ENCODE measurements at regions not wholly inside any gene's neighbourhood (a gene's known extent, or its start where the extent isn't known, plus 50 kb on each side); places are given as distances from the start of the nearest gene placed in this dataset.

- no peak for TF ChIP-seq EZH2phosphoT487 (IDR thresholded peaks at IDR 0.05; ENCODE audit: unreplicated experiment)
- no peak for TF ChIP-seq EZH2 (IDR thresholded peaks at IDR 0.05; ENCODE audit: low read depth, unreplicated experiment)
- TF ChIP-seq CTCF (conservative IDR thresholded peaks at IDR 0.05; ENCODE audit: low read depth in 2 of 2): no peak
- TF ChIP-seq ZNF331 (CRISPR knock-in tag; IDR thresholded peaks at IDR 0.05; ENCODE audit: low read depth): no peak
- no peak for TF ChIP-seq POLR2AphosphoS5 (IDR thresholded peaks at IDR 0.05; ENCODE audit: low read depth)
Measured at GRCh38 chr10:28995497-28995896, 293.4 kb upstream of the LYZL1 start.

All from GM23338 (cell line).